ENCODE measurements at regions not wholly inside any gene's neighbourhood (a gene's known extent, or its start where the extent isn't known, plus 50 kb on each side); places are given as distances from the start of the nearest gene placed in this dataset.

GRCh38 chr19:29418201-29418600 lies 107.6 kb upstream of the VSTM2B start:
- no peak for TF ChIP-seq EP300 (IDR thresholded peaks at IDR 0.05; ENCODE audit: low read depth)
- TF ChIP-seq POLR2A (IDR thresholded peaks at IDR 0.05), result no peak
